DND-41 (cell line): ENCODE measurements at regions not wholly inside any gene's neighbourhood (a gene's known extent, or its start where the extent isn't known, plus 50 kb on each side); places are given as distances from the start of the nearest gene placed in this dataset.

Experiments used
- EZH2 ChIP-seq: IDR thresholded peaks from 3 replicates; pipeline ENCODE4 v1.6.1; 2012; ENCODE audit warnings: borderline replicate concordance, low read depth, mild to moderate bottlenecking, moderate library complexity, low read length, inconsistent platforms; ENCODE audit not compliant: severe bottlenecking
- TF ChIP-seq, protein P1 (sequence below): IDR thresholded peaks from 2 replicates; pipeline ENCODE4 v1.5.1; 2012; ENCODE audit warnings: borderline replicate concordance, low read length, moderate library complexity, mild to moderate bottlenecking; ENCODE audit not compliant: poor library complexity, severe bottlenecking; ENCODE audit errors: extremely low read depth

DNA sequence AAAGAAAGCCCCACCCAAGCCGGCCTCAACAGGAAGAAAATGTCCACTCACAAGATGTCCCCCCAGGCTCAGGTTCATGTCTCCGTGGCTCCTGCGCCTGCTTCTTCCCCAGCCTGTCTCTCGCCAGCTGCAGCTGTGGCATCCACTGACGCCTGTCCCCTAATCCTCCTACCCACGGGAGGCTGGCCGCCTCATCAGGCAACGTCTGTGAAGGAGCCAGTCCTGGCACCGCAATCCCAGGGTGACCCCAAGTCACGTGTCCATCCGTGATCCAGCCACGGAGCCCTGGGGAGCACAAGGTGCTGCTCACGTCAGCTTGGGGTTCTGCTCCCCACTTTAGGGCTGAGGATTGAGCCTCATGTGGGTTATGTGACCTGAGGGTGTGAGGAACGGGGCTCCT, 640.3 kb downstream of the CDH26 start:
- TF ChIP-seq, protein P1, sequence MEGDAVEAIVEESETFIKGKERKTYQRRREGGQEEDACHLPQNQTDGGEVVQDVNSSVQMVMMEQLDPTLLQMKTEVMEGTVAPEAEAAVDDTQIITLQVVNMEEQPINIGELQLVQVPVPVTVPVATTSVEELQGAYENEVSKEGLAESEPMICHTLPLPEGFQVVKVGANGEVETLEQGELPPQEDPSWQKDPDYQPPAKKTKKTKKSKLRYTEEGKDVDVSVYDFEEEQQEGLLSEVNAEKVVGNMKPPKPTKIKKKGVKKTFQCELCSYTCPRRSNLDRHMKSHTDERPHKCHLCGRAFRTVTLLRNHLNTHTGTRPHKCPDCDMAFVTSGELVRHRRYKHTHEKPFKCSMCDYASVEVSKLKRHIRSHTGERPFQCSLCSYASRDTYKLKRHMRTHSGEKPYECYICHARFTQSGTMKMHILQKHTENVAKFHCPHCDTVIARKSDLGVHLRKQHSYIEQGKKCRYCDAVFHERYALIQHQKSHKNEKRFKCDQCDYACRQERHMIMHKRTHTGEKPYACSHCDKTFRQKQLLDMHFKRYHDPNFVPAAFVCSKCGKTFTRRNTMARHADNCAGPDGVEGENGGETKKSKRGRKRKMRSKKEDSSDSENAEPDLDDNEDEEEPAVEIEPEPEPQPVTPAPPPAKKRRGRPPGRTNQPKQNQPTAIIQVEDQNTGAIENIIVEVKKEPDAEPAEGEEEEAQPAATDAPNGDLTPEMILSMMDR, result no peak
- no peak for TF ChIP-seq EZH2
